K562 (cell line): ENCODE measurements at regions not wholly inside any gene's neighbourhood (a gene's known extent, or its start where the extent isn't known, plus 50 kb on each side); places are given as distances from the start of the nearest gene placed in this dataset.

Experiments
- ATAC-seq: fragments of 200-7000 bp; cut with Tn5 transposase; 3 replicates; pipeline ENCODE4 v1.9.1; 2020; ENCODE audit warnings: moderate library complexity
- BruUV-seq: library from RNA; stranded (reverse); fragments of 400-500 nt; replicated peaks from 2 replicates; lab custom pipeline; 2021; lab: Mats Ljungman, UMichigan
- CTCF ChIA-PET: fragments of 300-600 bp; formaldehyde crosslinking; extraction: SDS; loops from one replicate; lab custom pipeline; 2021; ENCODE audit warnings: low intra/inter-chr PET ratio; lab: Yijun Ruan, JAX
- POLR2A ChIA-PET: fragments of 300-600, 350-650 bp; sonication (Branson Sonifier 250); formaldehyde crosslinking; extraction: SDS; loops from one replicate; lab custom pipeline; 2021; ENCODE audit warnings: antibody characterized with exemption, inconsistent platforms; lab: Yijun Ruan, JAX
- DNase-seq, 4 experiments: peaks; one replicate each; pipeline versions ENCODE4 v3.0.0 to v3.0.0-alpha.2; 2011 to 2018; ENCODE audit warnings: low spot score in 3 of 4, mixed read lengths in 3 of 4; ENCODE audit errors: extremely low read depth in 1 of 4
- FAIRE-seq: peaks from 2 replicates; lab custom pipeline; 2011; peaks lifted over from hg19 to GRCh38; lab: Jason Lieb, UNC
- H2AFZ ChIP-seq: 2 replicates; pipeline ENCODE4 v1.6.0; 2011; ENCODE audit warnings: low read depth, low read length, control low read depth, inconsistent platforms
- H3K27ac ChIP-seq: fragments of 200-600 bp; 3 replicates; pipeline ENCODE4 v1.8.0; 2011; ENCODE audit warnings: low read depth, mild to moderate bottlenecking, control low read depth, inconsistent platforms, low read length, moderate library complexity, mixed read lengths; ENCODE audit errors: extremely low read depth
- H3K27me3 ChIP-seq, 2 experiments: fragments of 300-600 bp in 1 of 2; 2 replicates in 1 of 2; 3 replicates in 1 of 2; pipeline versions ENCODE4 v1.6.0 to v1.8.0; 2011; ENCODE audit warnings: inconsistent platforms in 2 of 2, low read length in 2 of 2, mild to moderate bottlenecking in 1 of 2, mixed read lengths in 1 of 2, moderate library complexity in 1 of 2; ENCODE audit not compliant: control insufficient read depth in 2 of 2, insufficient read depth in 2 of 2
- H3K36me3 ChIP-seq: fragments of 300-600 bp; 3 replicates; pipeline ENCODE4 v1.8.0; 2011; ENCODE audit warnings: mild to moderate bottlenecking, low read length, inconsistent platforms; ENCODE audit not compliant: control insufficient read depth, insufficient read depth
- H3K4me1 ChIP-seq, 2 experiments: fragments of 200-600 bp in 1 of 2; replicated peaks in 1 of 2; 2 replicates in 1 of 2; 3 replicates in 1 of 2; pipeline versions ENCODE4 v1.5.1 to v1.8.0; 2011; ENCODE audit warnings: inconsistent platforms in 2 of 2, low read length in 2 of 2, mild to moderate bottlenecking in 1 of 2, mixed read lengths in 1 of 2, moderate library complexity in 1 of 2; ENCODE audit not compliant: control insufficient read depth in 2 of 2, insufficient read depth in 2 of 2
- H3K4me2 ChIP-seq: 2 replicates; pipeline ENCODE4 v1.6.1; 2011; ENCODE audit warnings: low read length, control low read depth, inconsistent platforms, mixed read lengths; ENCODE audit not compliant: insufficient read depth
- H3K4me3 ChIP-seq: fragments of 200-600 bp; sonication (generic), shearing (Covaris generic); 2 replicates; pipeline ENCODE4 v1.5.1; 2016; ENCODE audit warnings: control low read depth, inconsistent platforms
- H3K79me2 ChIP-seq: fragments of 200-600 bp; 3 replicates; pipeline ENCODE4 v1.8.0; 2011; ENCODE audit warnings: low read length, inconsistent platforms; ENCODE audit not compliant: control insufficient read depth, insufficient read depth
- H3K9ac ChIP-seq, 2 experiments: 2 replicates each; pipeline versions ENCODE4 v1.6.0 to v1.6.1; 2011; ENCODE audit warnings: low read depth in 2 of 2, low read length in 2 of 2, control low read depth in 1 of 2, inconsistent platforms in 1 of 2, mild to moderate bottlenecking in 1 of 2, mixed read lengths in 1 of 2; ENCODE audit not compliant: insufficient read depth in 1 of 2
- H3K9me1 ChIP-seq: one replicate; pipeline ENCODE4 v1.6.0; 2011; ENCODE audit warnings: inconsistent platforms, mild to moderate bottlenecking, low read length, moderate library complexity; ENCODE audit not compliant: control insufficient read depth, insufficient read depth
- H3K9me3 ChIP-seq: replicated peaks from 2 replicates; pipeline ENCODE4 v1.5.1; 2011; ENCODE audit warnings: low read depth, low read length, inconsistent platforms; ENCODE audit not compliant: control insufficient read depth, insufficient read depth
- H4K20me1 ChIP-seq: replicated peaks from 2 replicates; pipeline ENCODE4 v1.6.1; 2011; ENCODE audit warnings: low read length, inconsistent platforms, mixed read lengths; ENCODE audit not compliant: control insufficient read depth, insufficient read depth
- ASH1L ChIP-seq: fragments of 450-650 bp; IDR thresholded peaks from 2 replicates; pipeline ENCODE4 v1.6.1; 2018; ENCODE audit warnings: borderline replicate concordance, mild to moderate bottlenecking, low read depth; ENCODE audit not compliant: partially characterized antibody
- BRD9 ChIP-seq: fragments of 450-650 bp; IDR thresholded peaks from 2 replicates; pipeline ENCODE4 v1.6.1; 2018; ENCODE audit warnings: low read depth; ENCODE audit not compliant: partially characterized antibody
- CSDE1 ChIP-seq, 2 experiments: fragments of 450-650 bp; IDR thresholded peaks; 2 replicates each; pipeline ENCODE4 v1.6.1; 2016; ENCODE audit warnings: mild to moderate bottlenecking in 1 of 2
- EP300 ChIP-seq: IDR thresholded peaks from 2 replicates; pipeline ENCODE4 v1.6.1; 2012; ENCODE audit warnings: low read length, improper control_type of control experiment
- HDAC6 ChIP-seq: IDR thresholded peaks from 2 replicates; pipeline ENCODE4 v1.6.1; 2012; ENCODE audit warnings: low read depth, mild to moderate bottlenecking, control low read depth, inconsistent platforms, low read length, moderate library complexity
- HLTF ChIP-seq: fragments of 450-650 bp; IDR thresholded peaks from 2 replicates; pipeline ENCODE4 v1.6.1; 2016
- HNRNPLL ChIP-seq: fragments of 200-400 bp; formaldehyde crosslinking; IDR thresholded peaks from 2 replicates; pipeline ENCODE4 v1.6.1; 2017; ENCODE audit warnings: low read length, low read depth, mild to moderate bottlenecking; ENCODE audit not compliant: poor library complexity, severe bottlenecking
- NRF1 ChIP-seq, 2 experiments: fragments of 450-650 bp; IDR thresholded peaks in 1 of 2; conservative IDR thresholded peaks in 1 of 2; 2 replicates each; pipeline ENCODE4 v1.6.1; 2014; ENCODE audit warnings: mild to moderate bottlenecking in 2 of 2
- PRPF4 ChIP-seq: fragments of 200-400 bp; formaldehyde crosslinking; IDR thresholded peaks from one replicate; pipeline ENCODE4 v1.6.1; 2017; ENCODE audit warnings: low read length, low read depth, mild to moderate bottlenecking; ENCODE audit not compliant: insufficient read depth, poor library complexity, severe bottlenecking
- RBM14 ChIP-seq: fragments of 200-400 bp; formaldehyde crosslinking; IDR thresholded peaks from 2 replicates; pipeline ENCODE4 v1.6.1; 2018; ENCODE audit warnings: low read depth, mild to moderate bottlenecking, low read length, moderate library complexity, borderline replicate concordance; ENCODE audit not compliant: insufficient read depth
- TAF15 ChIP-seq: fragments of 200-400 bp; formaldehyde crosslinking; IDR thresholded peaks from 2 replicates; pipeline ENCODE4 v1.6.1; 2017; ENCODE audit warnings: mild to moderate bottlenecking, low read depth, low read length, moderate library complexity
- TARDBP ChIP-seq: fragments of 450-650 bp; IDR thresholded peaks from 2 replicates; pipeline ENCODE4 v1.6.1; 2016
- TRIM28 ChIP-seq: fragments of 450-650 bp; IDR thresholded peaks from 2 replicates; pipeline ENCODE4 v1.6.1; 2017
- TSC22D4 ChIP-seq: fragments of 450-650 bp; IDR thresholded peaks from 2 replicates; pipeline ENCODE4 v1.6.1; 2016; ENCODE audit warnings: missing genetic modification characterization, missing biosample characterization, control low read depth
- ZC3H11A ChIP-seq: IDR thresholded peaks from 2 replicates; pipeline ENCODE4 v1.6.1; 2012; ENCODE audit warnings: low read depth, low read length, improper control_type of control experiment
- ZNF584 ChIP-seq: fragments of 200-800 bp; sonication (Bioruptor generic); IDR thresholded peaks from 2 replicates; pipeline ENCODE4 v1.6.1; 2016; ENCODE audit warnings: low read depth, mild to moderate bottlenecking, missing genetic modification characterization, missing compliant biosample characterization
- WGBS: fragments of 100-300 bp; shearing (Covaris generic); methylation state at CpG from one replicate; pipeline ENCODE4 v1.1.6; 2016; ENCODE audit warnings: low coverage, mixed read lengths; ENCODE audit not compliant: insufficient coverage; ENCODE audit errors: missing lambda C conversion rate; 5-methylcytosine and 5-hydroxymethylcytosine counted together
- in situ Hi-C: fragments of 300-500 bp; cut with MboI; formaldehyde crosslinking; loops from 4 replicates; pipeline ENCODE4 v1.15.0; 2018; ENCODE audit warnings: inconsistent platforms, mixed read lengths
- intact Hi-C: fragments of 100-400 bp; cut with micrococcal nuclease; formaldehyde crosslinking; loops from 2 replicates; pipeline ENCODE4 v1.14.2; 2022
- TF ChIP-seq, protein P1 (sequence below): sonication (generic); formaldehyde crosslinking; IDR thresholded peaks from 2 replicates; pipeline ENCODE4 v1.8.0; 2023; ENCODE audit warnings: missing genetic modification reagents, mild to moderate bottlenecking, borderline replicate concordance

DNA sequence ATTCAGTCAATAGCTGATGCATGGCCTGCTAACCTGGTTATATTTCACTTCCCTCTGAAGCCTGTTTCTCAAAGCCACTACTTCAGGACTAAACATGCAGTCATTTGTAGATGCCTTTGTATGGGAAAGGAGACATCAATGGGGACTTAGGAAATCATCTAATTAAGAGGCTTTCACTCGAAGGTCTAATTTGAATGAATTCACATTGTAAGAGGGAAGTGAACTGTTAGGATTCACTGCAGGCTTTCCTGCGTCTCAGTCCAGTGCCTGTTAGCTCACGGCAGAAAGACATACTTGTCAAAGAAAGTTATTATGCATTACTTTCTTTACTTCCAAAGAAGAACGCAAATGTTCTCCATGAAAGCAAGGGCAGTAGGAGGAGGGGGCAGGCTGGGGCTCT lies 50.6 kb upstream of the CDK20 start:
- no peak overlapping the region for H3K4me2 ChIP-seq
- H4K20me1 ChIP-seq = no peaks in the 10 kb centered on the region
- BruUV-seq = no TSS peak
- DNase-seq (no peak), ATAC-seq (no peak), FAIRE-seq (no peak)
- H3K9ac ChIP-seq = no peak overlapping the region
- H3K9me1 ChIP-seq = no peaks in the 10 kb centered on the region
- no peaks in the 10 kb centered on the region for H3K36me3 ChIP-seq
- no peaks in the 10 kb centered on the region for H3K9me3 ChIP-seq
- no peaks in the 10 kb centered on the region for H3K79me2 ChIP-seq
- H3K27ac ChIP-seq = no peak overlapping the region
- no peak for TF ChIP-seq CSDE1 (IDR thresholded peaks at IDR 0.05)
- TF ChIP-seq TARDBP = no peak
- TF ChIP-seq TRIM28 = no peak
- no peak for TF ChIP-seq BRD9
- TF ChIP-seq TSC22D4 (tag) = no peak
- no peak for TF ChIP-seq EP300
- TF ChIP-seq TAF15 = no peak
- no peak for TF ChIP-seq HNRNPLL
- TF ChIP-seq RBM14 = no peak
- no peak for TF ChIP-seq NRF1 (conservative IDR thresholded peaks at IDR 0.05 in 1 of 2, IDR thresholded peaks at IDR 0.05 in 1 of 2)
- TF ChIP-seq ZC3H11A = no peak
- no peak for TF ChIP-seq ZNF584 (CRISPR knock-in tag)
- TF ChIP-seq HDAC6 = no peak
- no peak for TF ChIP-seq PRPF4
- TF ChIP-seq ASH1L = no peak
- no peak for TF ChIP-seq HLTF
- TF ChIP-seq, protein P1, sequence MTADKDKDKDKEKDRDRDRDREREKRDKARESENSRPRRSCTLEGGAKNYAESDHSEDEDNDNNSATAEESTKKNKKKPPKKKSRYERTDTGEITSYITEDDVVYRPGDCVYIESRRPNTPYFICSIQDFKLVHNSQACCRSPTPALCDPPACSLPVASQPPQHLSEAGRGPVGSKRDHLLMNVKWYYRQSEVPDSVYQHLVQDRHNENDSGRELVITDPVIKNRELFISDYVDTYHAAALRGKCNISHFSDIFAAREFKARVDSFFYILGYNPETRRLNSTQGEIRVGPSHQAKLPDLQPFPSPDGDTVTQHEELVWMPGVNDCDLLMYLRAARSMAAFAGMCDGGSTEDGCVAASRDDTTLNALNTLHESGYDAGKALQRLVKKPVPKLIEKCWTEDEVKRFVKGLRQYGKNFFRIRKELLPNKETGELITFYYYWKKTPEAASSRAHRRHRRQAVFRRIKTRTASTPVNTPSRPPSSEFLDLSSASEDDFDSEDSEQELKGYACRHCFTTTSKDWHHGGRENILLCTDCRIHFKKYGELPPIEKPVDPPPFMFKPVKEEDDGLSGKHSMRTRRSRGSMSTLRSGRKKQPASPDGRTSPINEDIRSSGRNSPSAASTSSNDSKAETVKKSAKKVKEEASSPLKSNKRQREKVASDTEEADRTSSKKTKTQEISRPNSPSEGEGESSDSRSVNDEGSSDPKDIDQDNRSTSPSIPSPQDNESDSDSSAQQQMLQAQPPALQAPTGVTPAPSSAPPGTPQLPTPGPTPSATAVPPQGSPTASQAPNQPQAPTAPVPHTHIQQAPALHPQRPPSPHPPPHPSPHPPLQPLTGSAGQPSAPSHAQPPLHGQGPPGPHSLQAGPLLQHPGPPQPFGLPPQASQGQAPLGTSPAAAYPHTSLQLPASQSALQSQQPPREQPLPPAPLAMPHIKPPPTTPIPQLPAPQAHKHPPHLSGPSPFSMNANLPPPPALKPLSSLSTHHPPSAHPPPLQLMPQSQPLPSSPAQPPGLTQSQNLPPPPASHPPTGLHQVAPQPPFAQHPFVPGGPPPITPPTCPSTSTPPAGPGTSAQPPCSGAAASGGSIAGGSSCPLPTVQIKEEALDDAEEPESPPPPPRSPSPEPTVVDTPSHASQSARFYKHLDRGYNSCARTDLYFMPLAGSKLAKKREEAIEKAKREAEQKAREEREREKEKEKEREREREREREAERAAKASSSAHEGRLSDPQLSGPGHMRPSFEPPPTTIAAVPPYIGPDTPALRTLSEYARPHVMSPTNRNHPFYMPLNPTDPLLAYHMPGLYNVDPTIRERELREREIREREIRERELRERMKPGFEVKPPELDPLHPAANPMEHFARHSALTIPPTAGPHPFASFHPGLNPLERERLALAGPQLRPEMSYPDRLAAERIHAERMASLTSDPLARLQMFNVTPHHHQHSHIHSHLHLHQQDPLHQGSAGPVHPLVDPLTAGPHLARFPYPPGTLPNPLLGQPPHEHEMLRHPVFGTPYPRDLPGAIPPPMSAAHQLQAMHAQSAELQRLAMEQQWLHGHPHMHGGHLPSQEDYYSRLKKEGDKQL (CRISPR knock-in tag) = no peak
- H3K4me1 ChIP-seq = no peaks in the 10 kb centered on the region
- WGBS = 0% methylated on average over 4 of the region's 4 CpGs
- ChIA-PET POLR2A (no interaction called here), CTCF (no interaction called here)
- no peak overlapping the region for H3K4me3 ChIP-seq
- H2AFZ ChIP-seq = no peak overlapping the region
- intact Hi-C loops = no loop called here
- H3K27me3 ChIP-seq = peaks cover 0 to 15% of the 10 kb centered on the region in 2 experiments; a peak in 2 of 5 replicates
- in situ Hi-C loops = no loop called here
